GM23248 (cell line): ENCODE measurements at regions not wholly inside any gene's neighbourhood (a gene's known extent, or its start where the extent isn't known, plus 50 kb on each side); places are given as distances from the start of the nearest gene placed in this dataset.

Experiments
- DNase-seq: peaks from one replicate; pipeline ENCODE4 v3.0.0-alpha.2; 2015
- H2AFZ ChIP-seq: fragments of 200-600 bp; sonication (generic); 2 replicates; pipeline ENCODE4 v1.6.1; 2016; ENCODE audit warnings: antibody characterized with exemption
- H3F3A ChIP-seq: fragments of 200-600 bp; sonication (generic); 2 replicates; pipeline ENCODE4 v1.6.1; 2016; ENCODE audit warnings: mild to moderate bottlenecking, antibody characterized with exemption, mixed run types; ENCODE audit not compliant: insufficient read depth
- H3K27ac ChIP-seq: fragments of 200-600 bp; sonication (generic); 2 replicates; pipeline ENCODE4 v1.5.1; 2016; ENCODE audit warnings: mild to moderate bottlenecking
- H3K27me3 ChIP-seq: fragments of 200-600 bp; sonication (generic); replicated peaks from 2 replicates; pipeline ENCODE4 v1.6.1; 2016; ENCODE audit warnings: mild to moderate bottlenecking; ENCODE audit not compliant: insufficient read depth
- H3K36me3 ChIP-seq: fragments of 200-600 bp; sonication (generic); 2 replicates; pipeline ENCODE4 v1.6.1; 2016; ENCODE audit warnings: low read depth, mild to moderate bottlenecking
- H3K4me1 ChIP-seq: fragments of 200-600 bp; sonication (generic); 2 replicates; pipeline ENCODE4 v1.6.1; 2016; ENCODE audit warnings: mild to moderate bottlenecking; ENCODE audit not compliant: insufficient read depth
- H3K4me2 ChIP-seq: fragments of 200-600 bp; sonication (generic); one replicate; pipeline ENCODE4 v1.6.1; 2016; ENCODE audit warnings: mild to moderate bottlenecking; ENCODE audit not compliant: unreplicated experiment
- H3K4me3 ChIP-seq: fragments of 200-600 bp; sonication (generic); 2 replicates; pipeline ENCODE4 v1.5.1; 2016; ENCODE audit warnings: mild to moderate bottlenecking
- H3K79me2 ChIP-seq: fragments of 200-600 bp; sonication (generic); 2 replicates; pipeline ENCODE4 v1.6.1; 2016; ENCODE audit warnings: mild to moderate bottlenecking; ENCODE audit not compliant: insufficient read depth
- H3K9ac ChIP-seq: fragments of 200-600 bp; sonication (generic); 2 replicates; pipeline ENCODE4 v1.6.1; 2016; ENCODE audit warnings: mild to moderate bottlenecking
- H3K9me2 ChIP-seq: fragments of 200-600 bp; sonication (generic); 2 replicates; pipeline ENCODE4 v1.6.1; 2016; ENCODE audit warnings: mixed run types, mild to moderate bottlenecking, moderate library complexity; ENCODE audit not compliant: insufficient read depth
- H3K9me3 ChIP-seq: fragments of 200-600 bp; sonication (generic); one replicate; pipeline ENCODE4 v1.6.1; 2017; ENCODE audit warnings: low read depth
- H4K20me1 ChIP-seq: fragments of 200-600 bp; sonication (generic); 2 replicates; pipeline ENCODE4 v1.6.0; 2016; ENCODE audit not compliant: insufficient read depth
- EZH2 ChIP-seq: fragments of 200-600 bp; sonication (generic); IDR thresholded peaks from 2 replicates; pipeline ENCODE4 v1.6.1; 2018; ENCODE audit warnings: antibody characterized with exemption, mild to moderate bottlenecking; ENCODE audit not compliant: insufficient read depth, poor library complexity, severe bottlenecking
- EZH2phosphoT487 ChIP-seq: fragments of 200-600 bp; sonication (generic); IDR thresholded peaks from 2 replicates; pipeline ENCODE4 v1.6.1; 2018; ENCODE audit warnings: antibody characterized with exemption, moderate library complexity, mild to moderate bottlenecking, low read depth; ENCODE audit not compliant: insufficient read depth
- WGBS, 2 experiments: methylation state at CpG; one replicate each; pipeline ENCODE4 v1.1.6; 2015 to 2017; ENCODE audit warnings: low lambda C conversion rate in 2 of 2, low coverage in 1 of 2; ENCODE audit errors: missing lambda C conversion rate in 2 of 2; 5-methylcytosine and 5-hydroxymethylcytosine counted together
- in situ Hi-C: fragments of 300-500 bp; cut with MboI; formaldehyde crosslinking; loops from 2 replicates; pipeline ENCODE4 v1.15.0; 2020

DNA sequence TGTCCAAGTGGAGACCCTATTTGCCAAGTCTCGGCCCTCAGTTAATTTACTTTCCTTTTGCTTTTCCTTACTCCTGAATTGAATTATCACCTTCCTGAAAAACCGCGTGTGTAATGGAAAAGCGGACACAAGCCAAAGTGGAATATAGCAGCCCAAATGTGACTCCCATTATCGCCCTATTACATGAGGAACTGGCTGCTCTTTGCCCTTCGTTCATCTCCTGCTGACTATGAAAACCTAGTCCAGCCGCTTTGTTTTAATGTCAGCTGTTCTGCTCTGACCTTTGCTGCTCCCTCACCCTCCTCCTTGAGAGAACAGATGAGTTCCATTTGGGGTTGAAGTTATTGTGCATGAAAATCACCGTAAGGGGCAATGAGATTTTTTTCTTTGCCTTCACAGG lies 632.7 kb upstream of the SUCLG2 start:
- no peak for TF ChIP-seq EZH2
- no peak for TF ChIP-seq EZH2phosphoT487
- Histone ChIP-seq H3K36me3 (no peaks in the 10 kb centered on the region), H3F3A (no peaks in the 10 kb centered on the region), H4K20me1 (no peaks in the 10 kb centered on the region), H3K4me2 (no peak overlapping the region), H3K27ac (no peak overlapping the region), H3K4me3 (no peak overlapping the region), H3K9ac (no peak overlapping the region), H3K79me2 (no peaks in the 10 kb centered on the region), H3K9me3 (no peaks in the 10 kb centered on the region), H3K9me2 (no peaks in the 10 kb centered on the region), H3K4me1 (no peaks in the 10 kb centered on the region), H3K27me3 (no peaks in the 10 kb centered on the region), H2AFZ (no peak overlapping the region)
- WGBS, 2 experiments, result 24 to 29% methylated on average over 8 of the region's 8 CpGs
- DNase-seq, result no peak
- in situ Hi-C loops, result no loop called here

DNA sequence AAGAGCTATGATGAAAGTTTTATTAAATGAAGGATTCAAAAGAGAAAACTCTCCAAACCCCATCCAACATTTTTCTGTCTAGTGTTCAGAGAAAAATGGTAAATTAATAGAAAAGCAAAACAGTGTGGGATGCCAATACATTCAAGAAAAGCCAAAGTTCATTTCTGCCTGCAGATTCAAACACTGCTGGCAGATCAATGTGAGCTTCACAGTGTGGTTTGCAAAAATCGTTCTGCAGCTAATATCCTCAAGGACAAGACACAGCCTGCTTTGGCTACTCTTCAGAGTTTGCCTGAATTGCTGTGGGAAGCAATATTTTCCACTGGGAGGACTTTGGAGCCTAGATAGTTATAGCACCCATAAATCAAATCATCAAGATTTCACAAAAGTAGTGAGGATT lies 619.9 kb upstream of the SUCLG2 start:
- WGBS, 2 experiments, result 0 to 5% methylated on average over 1 of the region's 1 CpG
- H3K4me1 ChIP-seq, result no peaks in the 10 kb centered on the region
- H3K9me2 ChIP-seq, result no peaks in the 10 kb centered on the region
- no peak overlapping the region for H3K27ac ChIP-seq
- no peak overlapping the region for H3K4me3 ChIP-seq
- in situ Hi-C loops, result no loop called here
- no peak for DNase-seq
- H3K9ac ChIP-seq, result no peak overlapping the region
- H3K9me3 ChIP-seq, result no peaks in the 10 kb centered on the region
- H3K27me3 ChIP-seq, result no peaks in the 10 kb centered on the region
- H4K20me1 ChIP-seq, result no peaks in the 10 kb centered on the region
- H3K4me2 ChIP-seq, result no peak overlapping the region
- H3F3A ChIP-seq, result no peaks in the 10 kb centered on the region
- TF ChIP-seq EZH2, result no peak
- no peak for TF ChIP-seq EZH2phosphoT487
- H3K36me3 ChIP-seq, result no peaks in the 10 kb centered on the region
- H2AFZ ChIP-seq, result no peak overlapping the region
- no peaks in the 10 kb centered on the region for H3K79me2 ChIP-seq

DNA sequence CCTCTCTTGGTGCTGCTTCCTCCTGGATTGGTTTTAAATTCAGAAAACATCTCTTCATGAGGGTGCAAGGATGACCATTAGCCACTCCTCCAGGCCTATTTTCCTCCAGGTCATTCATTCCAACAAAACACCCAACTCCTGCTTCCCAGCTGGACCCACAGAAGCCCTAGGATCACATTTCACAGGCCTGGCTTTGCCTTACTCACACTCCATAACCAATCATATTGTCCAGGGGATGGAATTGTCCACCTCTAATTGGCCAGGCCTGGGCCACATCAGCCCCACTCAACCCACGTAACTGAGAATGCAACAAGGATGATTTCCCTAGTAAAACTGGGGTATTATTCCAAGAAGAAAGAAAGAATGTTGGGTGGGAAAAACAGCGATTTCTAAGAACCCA lies 616.7 kb upstream of the SUCLG2 start:
- 2 to 3% methylated on average over 2 of the region's 2 CpGs for WGBS, 2 experiments
- no peak overlapping the region for H2AFZ ChIP-seq
- H3K27ac ChIP-seq, result no peak overlapping the region
- H3F3A ChIP-seq, result no peaks in the 10 kb centered on the region
- no peaks in the 10 kb centered on the region for H3K4me1 ChIP-seq
- no peak overlapping the region for H3K9ac ChIP-seq
- H3K4me2 ChIP-seq, result no peak overlapping the region
- H4K20me1 ChIP-seq, result no peaks in the 10 kb centered on the region
- H3K4me3 ChIP-seq, result no peak overlapping the region
- in situ Hi-C loops, result no loop called here
- TF ChIP-seq EZH2phosphoT487 (no peak), EZH2 (no peak)
- no peak for DNase-seq
- no peaks in the 10 kb centered on the region for H3K27me3 ChIP-seq
- no peaks in the 10 kb centered on the region for H3K9me3 ChIP-seq
- no peaks in the 10 kb centered on the region for H3K79me2 ChIP-seq
- no peaks in the 10 kb centered on the region for H3K9me2 ChIP-seq
- no peaks in the 10 kb centered on the region for H3K36me3 ChIP-seq

DNA sequence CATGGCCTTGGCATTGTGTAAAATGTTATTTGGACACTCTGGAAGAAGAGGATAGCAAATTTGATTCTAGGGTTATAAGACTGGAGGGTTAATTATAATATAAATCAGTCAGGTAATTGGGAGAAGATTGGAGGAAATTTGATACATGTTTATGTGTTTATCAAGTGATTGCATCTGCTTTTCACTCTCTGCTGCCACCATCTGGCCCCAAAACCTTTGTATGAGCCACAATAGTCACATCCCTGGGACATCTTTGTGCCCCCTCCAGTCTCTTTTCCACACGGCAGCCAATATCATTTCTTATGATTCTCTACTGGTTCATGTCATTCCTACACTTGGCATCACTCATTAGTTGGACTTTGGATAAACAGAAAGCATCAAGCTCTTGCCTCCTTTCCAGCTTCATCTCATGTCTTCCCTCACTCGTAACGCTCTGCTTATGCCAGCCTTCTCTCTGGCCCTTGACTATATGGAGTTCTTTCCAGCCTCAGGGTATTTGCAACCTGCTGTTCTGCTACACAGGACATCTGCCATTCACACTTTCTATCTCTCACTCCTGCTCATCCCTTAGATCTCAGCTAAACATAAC lies 602.3 kb upstream of the SUCLG2 start:
- WGBS, 2 experiments, result 17 to 22% methylated on average over 3 of the region's 3 CpGs
- Histone ChIP-seq H3K9me3 (no peaks in the 10 kb centered on the region), H3K36me3 (no peaks in the 10 kb centered on the region), H3K4me3 (no peak overlapping the region), H3K9ac (no peak overlapping the region), H3K9me2 (no peaks in the 10 kb centered on the region), H4K20me1 (no peaks in the 10 kb centered on the region), H3K27me3 (no peaks in the 10 kb centered on the region), H3K4me1 (no peaks in the 10 kb centered on the region), H3F3A (no peaks in the 10 kb centered on the region), H2AFZ (no peak overlapping the region), H3K27ac (no peak overlapping the region), H3K79me2 (no peaks in the 10 kb centered on the region), H3K4me2 (no peak overlapping the region)
- no peak for DNase-seq
- in situ Hi-C loops, result no loop called here
- TF ChIP-seq EZH2phosphoT487 (no peak), EZH2 (no peak)

DNA sequence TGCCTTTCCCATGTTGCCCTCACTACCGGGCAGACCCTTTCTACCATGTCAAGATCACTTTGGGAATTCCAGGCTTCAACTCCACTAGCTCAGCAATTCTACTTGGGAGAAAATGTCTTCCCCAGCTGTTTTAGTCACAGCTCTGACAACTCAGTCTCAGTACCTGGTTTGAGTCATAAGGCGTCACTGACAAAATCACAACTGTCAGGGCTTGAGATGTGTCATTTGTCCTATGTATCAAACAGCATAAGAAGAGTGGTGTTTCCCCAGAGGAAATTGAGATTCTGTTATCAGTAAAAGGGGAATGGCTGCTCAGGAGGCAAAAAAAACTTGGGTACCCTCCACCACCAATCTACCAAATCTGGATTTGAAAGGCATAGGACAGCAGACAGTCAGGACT lies 594.9 kb upstream of the SUCLG2 start:
- no peak for DNase-seq
- 20 to 22% methylated on average over 2 of the region's 2 CpGs for WGBS, 2 experiments
- no peak overlapping the region for H3K9ac ChIP-seq
- no peaks in the 10 kb centered on the region for H3K79me2 ChIP-seq
- no peak overlapping the region for H3K4me3 ChIP-seq
- H4K20me1 ChIP-seq, result no peaks in the 10 kb centered on the region
- no peaks in the 10 kb centered on the region for H3K9me2 ChIP-seq
- H3K4me1 ChIP-seq, result no peaks in the 10 kb centered on the region
- no peaks in the 10 kb centered on the region for H3K9me3 ChIP-seq
- no peak overlapping the region for H3K4me2 ChIP-seq
- TF ChIP-seq EZH2phosphoT487, result no peak
- no peak for TF ChIP-seq EZH2
- no peaks in the 10 kb centered on the region for H3K36me3 ChIP-seq
- no peak overlapping the region for H2AFZ ChIP-seq
- no peaks in the 10 kb centered on the region for H3F3A ChIP-seq
- H3K27ac ChIP-seq, result no peak overlapping the region
- in situ Hi-C loops, result no loop called here
- H3K27me3 ChIP-seq, result no peaks in the 10 kb centered on the region
